Ishikawa (cell line): ENCODE measurements at regions not wholly inside any gene's neighbourhood (a gene's known extent, or its start where the extent isn't known, plus 50 kb on each side); places are given as distances from the start of the nearest gene placed in this dataset.

Experiments
- CREB1 ChIP-seq: IDR thresholded peaks from 2 replicates; pipeline ENCODE4 v1.6.1; 2012; ENCODE audit warnings: low read depth
- EP300 ChIP-seq: IDR thresholded peaks from 2 replicates; pipeline ENCODE4 v1.6.1; 2012; ENCODE audit warnings: borderline replicate concordance
- TAF1 ChIP-seq: IDR thresholded peaks from 2 replicates; pipeline ENCODE4 v1.6.1; 2012; ENCODE audit warnings: low read depth, mild to moderate bottlenecking
- TCF12 ChIP-seq: IDR thresholded peaks from 2 replicates; pipeline ENCODE4 v1.6.1; 2012; ENCODE audit warnings: low read depth
- ZBTB7A ChIP-seq: IDR thresholded peaks from 2 replicates; pipeline ENCODE4 v1.6.1; 2012; ENCODE audit warnings: low read depth
- TF ChIP-seq, protein P1 (sequence below): IDR thresholded peaks from 2 replicates; pipeline ENCODE4 v1.6.1; 2012
- TF ChIP-seq, protein P2 (sequence below): IDR thresholded peaks from 2 replicates; pipeline ENCODE4 v1.6.1; 2012; ENCODE audit warnings: low read depth, mild to moderate bottlenecking

DNA sequence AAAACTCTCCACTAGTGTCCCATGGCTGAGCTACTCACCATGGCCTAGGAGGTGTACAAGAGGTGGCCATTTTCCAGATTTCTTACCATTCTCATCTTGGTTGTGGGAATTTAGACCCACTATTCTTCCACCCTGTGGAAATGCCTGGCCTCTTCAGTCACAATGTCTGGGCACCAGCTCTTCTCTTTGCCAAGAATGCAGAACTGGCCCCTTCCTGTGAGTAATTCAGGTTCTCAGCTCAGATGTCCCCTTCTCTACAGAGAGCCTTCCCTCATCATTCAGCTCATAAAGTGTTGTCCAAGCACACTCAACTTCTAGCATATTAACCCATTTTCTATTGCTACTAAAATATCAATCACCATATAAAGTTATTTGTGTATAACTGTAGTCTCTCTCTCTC is 575.5 kb upstream of the KCNMB2 start:
- TF ChIP-seq, protein P1, sequence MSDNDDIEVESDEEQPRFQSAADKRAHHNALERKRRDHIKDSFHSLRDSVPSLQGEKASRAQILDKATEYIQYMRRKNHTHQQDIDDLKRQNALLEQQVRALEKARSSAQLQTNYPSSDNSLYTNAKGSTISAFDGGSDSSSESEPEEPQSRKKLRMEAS: no peak
- TF ChIP-seq, protein P2, sequence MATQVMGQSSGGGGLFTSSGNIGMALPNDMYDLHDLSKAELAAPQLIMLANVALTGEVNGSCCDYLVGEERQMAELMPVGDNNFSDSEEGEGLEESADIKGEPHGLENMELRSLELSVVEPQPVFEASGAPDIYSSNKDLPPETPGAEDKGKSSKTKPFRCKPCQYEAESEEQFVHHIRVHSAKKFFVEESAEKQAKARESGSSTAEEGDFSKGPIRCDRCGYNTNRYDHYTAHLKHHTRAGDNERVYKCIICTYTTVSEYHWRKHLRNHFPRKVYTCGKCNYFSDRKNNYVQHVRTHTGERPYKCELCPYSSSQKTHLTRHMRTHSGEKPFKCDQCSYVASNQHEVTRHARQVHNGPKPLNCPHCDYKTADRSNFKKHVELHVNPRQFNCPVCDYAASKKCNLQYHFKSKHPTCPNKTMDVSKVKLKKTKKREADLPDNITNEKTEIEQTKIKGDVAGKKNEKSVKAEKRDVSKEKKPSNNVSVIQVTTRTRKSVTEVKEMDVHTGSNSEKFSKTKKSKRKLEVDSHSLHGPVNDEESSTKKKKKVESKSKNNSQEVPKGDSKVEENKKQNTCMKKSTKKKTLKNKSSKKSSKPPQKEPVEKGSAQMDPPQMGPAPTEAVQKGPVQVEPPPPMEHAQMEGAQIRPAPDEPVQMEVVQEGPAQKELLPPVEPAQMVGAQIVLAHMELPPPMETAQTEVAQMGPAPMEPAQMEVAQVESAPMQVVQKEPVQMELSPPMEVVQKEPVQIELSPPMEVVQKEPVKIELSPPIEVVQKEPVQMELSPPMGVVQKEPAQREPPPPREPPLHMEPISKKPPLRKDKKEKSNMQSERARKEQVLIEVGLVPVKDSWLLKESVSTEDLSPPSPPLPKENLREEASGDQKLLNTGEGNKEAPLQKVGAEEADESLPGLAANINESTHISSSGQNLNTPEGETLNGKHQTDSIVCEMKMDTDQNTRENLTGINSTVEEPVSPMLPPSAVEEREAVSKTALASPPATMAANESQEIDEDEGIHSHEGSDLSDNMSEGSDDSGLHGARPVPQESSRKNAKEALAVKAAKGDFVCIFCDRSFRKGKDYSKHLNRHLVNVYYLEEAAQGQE: no peak
- TF ChIP-seq TAF1 (no peak), CREB1 (no peak), ZBTB7A (no peak), EP300 (no peak), TCF12 (no peak)
